Fibroblast of lung (primary cell): ENCODE measurements at regions not wholly inside any gene's neighbourhood (a gene's known extent, or its start where the extent isn't known, plus 50 kb on each side); places are given as distances from the start of the nearest gene placed in this dataset.

Source experiments
- DNase-seq, 2 donors: peaks; one replicate each; pipeline versions ENCODE4 v3.0.0 to v3.0.0-alpha.2; 2010; ENCODE audit warnings: low read depth in 2 of 2
- H2AFZ ChIP-seq: 2 replicates; pipeline ENCODE4 v1.5.1; 2012; ENCODE audit warnings: low read length, control low read depth, inconsistent platforms
- H3K27ac ChIP-seq: 2 replicates; pipeline ENCODE4 v1.5.1; 2011; ENCODE audit warnings: low read length, control low read depth; ENCODE audit not compliant: insufficient read depth
- H3K27me3 ChIP-seq: 2 replicates; pipeline ENCODE4 v1.5.1; 2011; ENCODE audit warnings: mild to moderate bottlenecking, low read length; ENCODE audit not compliant: control insufficient read depth, insufficient read depth
- H3K36me3 ChIP-seq: 2 replicates; pipeline ENCODE4 v1.5.1; 2011; ENCODE audit warnings: low read length; ENCODE audit not compliant: control insufficient read depth, insufficient read depth
- H3K4me1 ChIP-seq: 2 replicates; pipeline ENCODE4 v1.5.1; 2011; ENCODE audit warnings: low read length; ENCODE audit not compliant: control insufficient read depth, insufficient read depth; ENCODE audit errors: extremely low read depth
- H3K4me2 ChIP-seq: 2 replicates; pipeline ENCODE4 v1.5.1; 2011; ENCODE audit warnings: low read length, control low read depth; ENCODE audit not compliant: insufficient read depth; ENCODE audit errors: extremely low read depth
- H3K4me3 ChIP-seq, 4 experiments: fragments of 200-600 bp in 1 of 4; sonication (generic) in 1 of 4; replicated peaks in 1 of 4; 2 replicates each; pipeline ENCODE4 v1.5.1; 2011 to 2016; ENCODE audit warnings: low read length in 4 of 4, low read depth in 3 of 4, mild to moderate bottlenecking in 3 of 4, control low read depth in 2 of 4, inconsistent platforms in 1 of 4, mixed read lengths in 1 of 4; ENCODE audit not compliant: insufficient read depth in 1 of 4; ENCODE audit errors: control extremely low read depth in 1 of 4
- H3K79me2 ChIP-seq: 2 replicates; pipeline ENCODE4 v1.5.1; 2012; ENCODE audit warnings: mild to moderate bottlenecking, low read length, inconsistent platforms; ENCODE audit not compliant: control insufficient read depth, insufficient read depth
- H3K9ac ChIP-seq: 2 replicates; pipeline ENCODE4 v1.5.1; 2011; ENCODE audit warnings: mild to moderate bottlenecking, low read length, control low read depth; ENCODE audit not compliant: insufficient read depth
- H3K9me3 ChIP-seq: 2 replicates; pipeline ENCODE4 v1.5.1; 2012; ENCODE audit warnings: low read depth, low read length; ENCODE audit not compliant: control insufficient read depth, insufficient read depth
- H4K20me1 ChIP-seq: 2 replicates; pipeline ENCODE4 v1.5.1; 2011; ENCODE audit warnings: low read length; ENCODE audit not compliant: control insufficient read depth, insufficient read depth; ENCODE audit errors: extremely low read depth
- EZH2 ChIP-seq: IDR thresholded peaks from 2 replicates; pipeline ENCODE4 v1.5.1; 2012; ENCODE audit warnings: low read length, control low read depth, mild to moderate bottlenecking; ENCODE audit errors: missing control alignments
- TF ChIP-seq, protein P1 (sequence below), 2 donors: IDR thresholded peaks in 1 of 2; conservative IDR thresholded peaks in 1 of 2; 1 replicate in 1 of 2; 2 replicates in 1 of 2; pipeline ENCODE4 v1.5.1; 2011 to 2012; ENCODE audit warnings: low read length in 2 of 2, control low read depth in 1 of 2, inconsistent platforms in 1 of 2, low read depth in 1 of 2, mild to moderate bottlenecking in 1 of 2

GRCh38 chr15:58285921-58286278, 145.9 kb upstream of the LIPC start:
- Histone ChIP-seq H3K4me3 (no peak overlapping the region), H3K9ac (no peak overlapping the region), H3K4me2 (no peak overlapping the region), H3K36me3 (no peaks in the 10 kb centered on the region), H3K4me1 (peaks cover 2% of the 10 kb centered on the region), H2AFZ (no peak overlapping the region), H3K9me3 (no peaks in the 10 kb centered on the region), H3K79me2 (no peaks in the 10 kb centered on the region), H3K27ac (no peak overlapping the region), H4K20me1 (no peaks in the 10 kb centered on the region), H3K27me3 (no peaks in the 10 kb centered on the region)
- DNase-seq: no peak
- TF ChIP-seq EZH2: no peak
- TF ChIP-seq, protein P1, sequence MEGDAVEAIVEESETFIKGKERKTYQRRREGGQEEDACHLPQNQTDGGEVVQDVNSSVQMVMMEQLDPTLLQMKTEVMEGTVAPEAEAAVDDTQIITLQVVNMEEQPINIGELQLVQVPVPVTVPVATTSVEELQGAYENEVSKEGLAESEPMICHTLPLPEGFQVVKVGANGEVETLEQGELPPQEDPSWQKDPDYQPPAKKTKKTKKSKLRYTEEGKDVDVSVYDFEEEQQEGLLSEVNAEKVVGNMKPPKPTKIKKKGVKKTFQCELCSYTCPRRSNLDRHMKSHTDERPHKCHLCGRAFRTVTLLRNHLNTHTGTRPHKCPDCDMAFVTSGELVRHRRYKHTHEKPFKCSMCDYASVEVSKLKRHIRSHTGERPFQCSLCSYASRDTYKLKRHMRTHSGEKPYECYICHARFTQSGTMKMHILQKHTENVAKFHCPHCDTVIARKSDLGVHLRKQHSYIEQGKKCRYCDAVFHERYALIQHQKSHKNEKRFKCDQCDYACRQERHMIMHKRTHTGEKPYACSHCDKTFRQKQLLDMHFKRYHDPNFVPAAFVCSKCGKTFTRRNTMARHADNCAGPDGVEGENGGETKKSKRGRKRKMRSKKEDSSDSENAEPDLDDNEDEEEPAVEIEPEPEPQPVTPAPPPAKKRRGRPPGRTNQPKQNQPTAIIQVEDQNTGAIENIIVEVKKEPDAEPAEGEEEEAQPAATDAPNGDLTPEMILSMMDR (conservative IDR thresholded peaks at IDR 0.05 in 1 of 2, IDR thresholded peaks at IDR 0.05 in 1 of 2; ENCODE audit: low read depth in 1 of 2, low read length in 2 of 2): no peak

DNA sequence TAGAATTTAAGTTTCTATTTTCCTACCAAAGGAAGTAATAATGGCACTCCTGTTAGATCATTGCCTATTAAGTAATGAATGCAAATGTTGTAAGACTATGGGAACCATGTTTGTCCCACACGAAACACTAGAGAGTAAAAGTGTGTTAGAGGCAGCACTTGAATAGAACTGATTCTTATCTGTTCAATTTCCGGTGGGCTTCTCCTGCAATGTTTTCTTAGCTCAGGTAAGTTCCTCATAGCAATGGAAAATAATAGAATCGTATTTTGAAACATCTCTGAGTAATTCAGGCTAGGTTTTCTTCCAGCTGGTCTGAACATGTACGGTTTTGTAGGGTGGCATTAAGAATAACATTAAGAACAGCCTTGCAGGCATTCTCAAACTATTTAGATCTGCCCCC, 145.3 kb upstream of the LIPC start:
- Histone ChIP-seq H2AFZ (no peak overlapping the region), H3K9ac (no peak overlapping the region), H4K20me1 (no peaks in the 10 kb centered on the region), H3K4me3 (no peak overlapping the region), H3K4me2 (no peak overlapping the region), H3K36me3 (no peaks in the 10 kb centered on the region), H3K9me3 (no peaks in the 10 kb centered on the region), H3K27me3 (no peaks in the 10 kb centered on the region), H3K27ac (no peak overlapping the region), H3K4me1 (peaks cover 2% of the 10 kb centered on the region), H3K79me2 (no peaks in the 10 kb centered on the region)
- DNase-seq: no peak
- no peak for TF ChIP-seq EZH2
- TF ChIP-seq, protein P1 (conservative IDR thresholded peaks at IDR 0.05 in 1 of 2, IDR thresholded peaks at IDR 0.05 in 1 of 2; ENCODE audit: low read depth in 1 of 2, low read length in 2 of 2): no peak

GRCh38 chr15:58287891-58288290, 143.9 kb upstream of the LIPC start:
- Histone ChIP-seq H4K20me1 (no peaks in the 10 kb centered on the region), H2AFZ (no peak overlapping the region), H3K27ac (no peak overlapping the region), H3K9me3 (no peaks in the 10 kb centered on the region), H3K9ac (no peak overlapping the region), H3K36me3 (no peaks in the 10 kb centered on the region), H3K27me3 (no peaks in the 10 kb centered on the region), H3K4me1 (no peaks in the 10 kb centered on the region), H3K79me2 (no peaks in the 10 kb centered on the region), H3K4me2 (no peak overlapping the region), H3K4me3 (no peak overlapping the region)
- no peak for TF ChIP-seq EZH2
- TF ChIP-seq, protein P1 (conservative IDR thresholded peaks at IDR 0.05 in 1 of 2, IDR thresholded peaks at IDR 0.05 in 1 of 2; ENCODE audit: low read depth in 1 of 2, low read length in 2 of 2): no peak
- no peak for DNase-seq
